Right lobe of liver (tissue), 6 donors: ENCODE measurements at regions not wholly inside any gene's neighbourhood (a gene's known extent, or its start where the extent isn't known, plus 50 kb on each side); places are given as distances from the start of the nearest gene placed in this dataset.

Source experiments
- ATAC-seq, 4 donors: fragments of 200-7000 bp; cut with Tn5 transposase; one replicate each; pipeline ENCODE4 v1.9.1; 2020; ENCODE audit warnings: mild to moderate bottlenecking in 4 of 4, moderate library complexity in 4 of 4
- DNase-seq, 3 donors: peaks; one replicate each; pipeline ENCODE4 v3.0.0-alpha.2; 2020
- H3K27ac ChIP-seq, 3 donors: fragments of 200-600 bp; one replicate each; pipeline ENCODE4 v1.8.0; 2022
- H3K27me3 ChIP-seq, 2 donors: fragments of 200-600 bp; one replicate each; pipeline ENCODE4 v1.8.0; 2022
- H3K36me3 ChIP-seq, 4 donors: fragments of 200-600 bp; sonication (generic) in 1 of 4; one replicate each; pipeline versions ENCODE4 v1.5.1 to v1.8.0; 2017 to 2022; ENCODE audit warnings: control low read depth in 1 of 4
- H3K4me1 ChIP-seq, 4 donors: fragments of 200-600 bp; sonication (generic) in 1 of 4; one replicate each; pipeline versions ENCODE4 v1.5.1 to v1.8.0; 2017 to 2022; ENCODE audit warnings: control low read depth in 1 of 4
- H3K4me3 ChIP-seq, 3 donors: fragments of 200-600 bp; one replicate each; pipeline ENCODE4 v1.8.0; 2022
- H3K9me3 ChIP-seq, 4 donors: fragments of 200-600 bp; sonication (generic) in 1 of 4; one replicate each; pipeline versions ENCODE4 v1.5.1 to v1.8.0; 2017 to 2022; ENCODE audit warnings: control low read depth in 1 of 4
- POLR2A ChIP-seq: fragments of 450-650 bp; IDR thresholded peaks from one replicate; pipeline ENCODE4 v1.6.1; 2017; ENCODE audit warnings: antibody characterized with exemption, mild to moderate bottlenecking
- WGBS: methylation state at CpG from one replicate; pipeline ENCODE4 v1.1.6; 2018; ENCODE audit warnings: low coverage, low lambda C conversion rate; ENCODE audit not compliant: insufficient coverage; ENCODE audit errors: missing lambda C conversion rate; 5-methylcytosine and 5-hydroxymethylcytosine counted together
- intact Hi-C, 2 donors: fragments of 100-400 bp; cut with DNase I; formaldehyde crosslinking; loops; one replicate each; pipeline versions ENCODE4 v1.11.2 to v1.14.1; 2022
- TF ChIP-seq, protein P1 (sequence below), 4 donors: fragments of 200-600 bp in 3 of 4; fragments of 450-650 bp in 1 of 4; IDR thresholded peaks; one replicate each; pipeline versions ENCODE4 v1.5.1 to v1.8.0; 2016 to 2022; ENCODE audit warnings: antibody characterized with exemption in 4 of 4, mild to moderate bottlenecking in 2 of 4
- donor health status: DM: no; HTN: yes; CAD: no.
- donor health status: DM: no; HTN: no; CAD: no.
- donor health status: DM: no; HTN: no; CAD: no.
- donor health status: DM: no; HTN: yes; CAD: no.
- donor health status: DM: no; HTN: yes; CAD: no.

- Histone ChIP-seq H3K27ac (no peak overlapping the region), H3K4me3 (no peak overlapping the region), H3K4me1 (no peaks in the 10 kb centered on the region), H3K27me3 (no peaks in the 10 kb centered on the region), H3K9me3 (no peaks in the 10 kb centered on the region), H3K36me3 (no peaks in the 10 kb centered on the region)
- ATAC-seq (no peak), DNase-seq (no peak)
- TF ChIP-seq POLR2A = no peak
- TF ChIP-seq, protein P1, sequence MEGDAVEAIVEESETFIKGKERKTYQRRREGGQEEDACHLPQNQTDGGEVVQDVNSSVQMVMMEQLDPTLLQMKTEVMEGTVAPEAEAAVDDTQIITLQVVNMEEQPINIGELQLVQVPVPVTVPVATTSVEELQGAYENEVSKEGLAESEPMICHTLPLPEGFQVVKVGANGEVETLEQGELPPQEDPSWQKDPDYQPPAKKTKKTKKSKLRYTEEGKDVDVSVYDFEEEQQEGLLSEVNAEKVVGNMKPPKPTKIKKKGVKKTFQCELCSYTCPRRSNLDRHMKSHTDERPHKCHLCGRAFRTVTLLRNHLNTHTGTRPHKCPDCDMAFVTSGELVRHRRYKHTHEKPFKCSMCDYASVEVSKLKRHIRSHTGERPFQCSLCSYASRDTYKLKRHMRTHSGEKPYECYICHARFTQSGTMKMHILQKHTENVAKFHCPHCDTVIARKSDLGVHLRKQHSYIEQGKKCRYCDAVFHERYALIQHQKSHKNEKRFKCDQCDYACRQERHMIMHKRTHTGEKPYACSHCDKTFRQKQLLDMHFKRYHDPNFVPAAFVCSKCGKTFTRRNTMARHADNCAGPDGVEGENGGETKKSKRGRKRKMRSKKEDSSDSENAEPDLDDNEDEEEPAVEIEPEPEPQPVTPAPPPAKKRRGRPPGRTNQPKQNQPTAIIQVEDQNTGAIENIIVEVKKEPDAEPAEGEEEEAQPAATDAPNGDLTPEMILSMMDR (IDR thresholded peaks at IDR 0.05) = no peak
- WGBS = 92% methylated on average over 10 of the region's 11 CpGs
- intact Hi-C loops = no loop called here
Measured at GRCh38 chr6:2388554-2389324, 143.3 kb upstream of the GMDS start.

DNA sequence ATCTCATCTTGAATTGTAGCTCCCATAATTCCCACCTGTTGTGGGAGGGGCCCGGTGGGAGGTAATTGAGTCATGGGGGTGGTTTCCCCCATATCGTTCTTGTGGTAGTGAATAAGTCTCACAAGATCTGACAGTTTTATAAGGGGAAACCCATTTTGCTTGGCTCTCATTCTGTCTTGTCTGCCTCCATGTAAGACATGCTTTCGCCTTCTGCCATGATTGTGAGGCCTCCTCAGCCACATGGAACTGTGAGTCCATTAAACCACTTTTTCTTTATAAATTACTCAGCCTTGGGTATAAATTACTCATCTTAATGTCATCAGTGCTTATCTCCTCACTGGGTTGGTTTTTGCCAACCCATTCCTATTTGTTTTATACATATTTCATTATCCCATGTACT, 142.0 kb upstream of the GMDS start:
- Histone ChIP-seq H3K27ac (no peak overlapping the region), H3K36me3 (no peaks in the 10 kb centered on the region), H3K4me1 (no peaks in the 10 kb centered on the region), H3K4me3 (no peak overlapping the region), H3K27me3 (no peaks in the 10 kb centered on the region), H3K9me3 (no peaks in the 10 kb centered on the region)
- no peak for DNase-seq
- ATAC-seq = no peak
- WGBS = 90% methylated on average over 3 of the region's 3 CpGs
- intact Hi-C loops = no loop called here
- TF ChIP-seq POLR2A = no peak
- TF ChIP-seq, protein P1 (IDR thresholded peaks at IDR 0.05) = no peak

DNA sequence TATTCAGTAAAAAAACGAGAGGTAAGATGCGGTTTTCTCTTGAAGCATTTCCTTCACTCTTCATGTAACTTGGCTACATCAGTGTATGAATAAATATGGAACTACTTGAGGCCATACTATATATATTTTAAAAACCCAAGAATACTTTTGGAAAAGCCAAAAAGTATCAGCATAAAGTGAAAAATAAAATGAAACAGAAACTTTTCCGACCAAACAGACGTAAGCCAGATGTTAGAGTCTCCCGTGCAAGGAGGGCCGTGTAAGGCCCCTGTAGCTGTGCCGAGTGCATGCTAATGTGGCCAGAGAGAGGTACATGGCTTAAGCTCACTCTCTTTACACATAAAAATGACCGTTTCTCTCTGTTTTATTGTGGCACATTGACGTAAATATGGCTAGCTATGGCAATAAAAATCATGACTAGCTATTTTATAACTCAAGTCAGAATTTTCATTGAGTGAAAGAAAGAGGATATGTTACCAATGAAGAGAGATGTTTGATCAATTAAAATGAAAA, 140.1 kb upstream of the GMDS start:
- Histone ChIP-seq H3K27ac (no peak overlapping the region), H3K4me1 (no peaks in the 10 kb centered on the region), H3K4me3 (no peak overlapping the region), H3K27me3 (no peaks in the 10 kb centered on the region), H3K36me3 (no peaks in the 10 kb centered on the region), H3K9me3 (no peaks in the 10 kb centered on the region)
- intact Hi-C loops = no loop called here
- ATAC-seq = no peak
- 81% methylated on average over 8 of the region's 9 CpGs for whole genome bisulfite sequencing
- TF ChIP-seq, protein P1 (IDR thresholded peaks at IDR 0.05) = no peak
- TF ChIP-seq POLR2A = no peak
- DNase-seq = no peak

DNA sequence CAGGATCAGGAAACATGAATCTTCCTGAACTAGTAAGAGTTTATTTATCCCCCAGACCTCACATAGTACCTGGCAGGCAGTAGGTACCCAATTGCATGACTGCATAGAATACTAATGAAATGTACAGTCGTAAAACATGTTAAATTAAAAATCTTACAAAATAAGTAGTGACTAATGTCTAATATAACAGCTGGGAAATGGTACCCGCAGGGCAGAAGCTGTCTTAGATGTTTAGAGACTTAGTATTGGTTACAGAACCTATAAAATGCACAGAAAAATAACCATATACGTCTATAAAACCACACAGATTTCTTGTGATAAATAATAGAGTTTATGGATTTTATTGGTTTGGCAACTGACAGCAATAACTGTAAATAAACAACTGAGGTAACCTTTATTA, 139.1 kb upstream of the GMDS start:
- 87% methylated on average over 3 of the region's 3 CpGs for WGBS
- DNase-seq = no peak
- H3K4me1 ChIP-seq = no peaks in the 10 kb centered on the region
- H3K27me3 ChIP-seq = no peaks in the 10 kb centered on the region
- ATAC-seq = no peak
- no peaks in the 10 kb centered on the region for H3K9me3 ChIP-seq
- no peak overlapping the region for H3K4me3 ChIP-seq
- H3K27ac ChIP-seq = no peak overlapping the region
- H3K36me3 ChIP-seq = no peaks in the 10 kb centered on the region
- TF ChIP-seq, protein P1 (IDR thresholded peaks at IDR 0.05) = no peak
- TF ChIP-seq POLR2A = no peak
- intact Hi-C loops = no loop called here
